HUES64 (cell line): ENCODE measurements at regions not wholly inside any gene's neighbourhood (a gene's known extent, or its start where the extent isn't known, plus 50 kb on each side); places are given as distances from the start of the nearest gene placed in this dataset.
"Not testable (repeated sequence)": the region's sequence is repeated elsewhere in the genome, so short reads cannot be mapped to it uniquely, and the experiment has no call there.

Source experiments
- H3K27ac ChIP-seq: 2 replicates; pipeline ENCODE4 v1.7.0; 2013; ENCODE audit warnings: low read depth, low read length, inconsistent platforms
- H3K27me3 ChIP-seq: 2 replicates; pipeline ENCODE4 v1.6.1; 2013; ENCODE audit warnings: mild to moderate bottlenecking, low read length; ENCODE audit not compliant: insufficient read depth
- H3K36me3 ChIP-seq: 2 replicates; pipeline ENCODE4 v1.6.1; 2013; ENCODE audit warnings: mild to moderate bottlenecking, low read length; ENCODE audit not compliant: insufficient read depth
- H3K4me1 ChIP-seq: 2 replicates; pipeline ENCODE4 v1.6.1; 2013; ENCODE audit warnings: mild to moderate bottlenecking, low read length, moderate library complexity; ENCODE audit not compliant: insufficient read depth
- H3K4me3 ChIP-seq: 2 replicates; pipeline ENCODE4 v1.5.1; 2013; ENCODE audit warnings: mild to moderate bottlenecking, low read length, moderate library complexity
- H3K9ac ChIP-seq: 2 replicates; pipeline ENCODE4 v1.6.1; 2013; ENCODE audit warnings: mild to moderate bottlenecking, low read depth, low read length
- H3K9me3 ChIP-seq: 2 replicates; pipeline ENCODE4 v1.6.1; 2013; ENCODE audit warnings: low read depth, low read length; ENCODE audit not compliant: insufficient read depth
- WGBS: fragments of 150-250, 120-280 bp; methylation state at CpG from one replicate; pipeline ENCODE4 v1.1.7; 2013; ENCODE audit warnings: missing lambda C conversion rate; 5-methylcytosine and 5-hydroxymethylcytosine counted together

- Histone ChIP-seq H3K4me3 (no peak overlapping the region), H3K36me3 (no peaks in the 10 kb centered on the region), H3K4me1 (no peaks in the 10 kb centered on the region), H3K27ac (no peak overlapping the region), H3K27me3 (no peaks in the 10 kb centered on the region), H3K9me3 (no peaks in the 10 kb centered on the region), H3K9ac (no peak overlapping the region)
- 88% methylated on average over 1 of the region's 1 CpG for WGBS
These were observed 93.8 kb upstream of the OSBPL8 start for GRCh38 chr12:76653342-76653741.

DNA sequence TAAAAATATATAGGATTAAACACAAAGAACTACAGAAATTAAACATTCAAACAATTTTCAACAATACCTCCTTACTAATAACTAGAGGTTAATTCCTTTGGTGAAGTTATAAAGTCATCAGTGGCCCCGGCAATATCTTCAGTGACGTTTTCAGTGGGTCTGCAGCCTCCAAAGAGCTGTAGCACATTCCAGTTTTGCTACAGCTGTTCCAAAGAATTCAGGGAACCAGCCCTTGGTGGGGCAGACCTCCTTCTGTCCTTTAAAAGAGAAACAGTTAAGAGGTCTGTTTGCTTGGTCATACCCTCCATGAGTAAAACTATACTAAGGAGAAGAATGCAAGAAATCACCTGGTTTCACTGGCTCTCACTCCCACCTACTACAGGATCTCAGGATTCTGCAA is 99.2 kb upstream of the ZDHHC17 start:
- Histone ChIP-seq H3K9me3 (no peaks in the 10 kb centered on the region), H3K4me1 (peaks cover 25% of the 10 kb centered on the region), H3K27ac (no peak overlapping the region), H3K4me3 (no peak overlapping the region), H3K9ac (no peak overlapping the region), H3K36me3 (no peaks in the 10 kb centered on the region), H3K27me3 (no peaks in the 10 kb centered on the region)
- 93% methylated on average over 2 of the region's 2 CpGs for WGBS

DNA sequence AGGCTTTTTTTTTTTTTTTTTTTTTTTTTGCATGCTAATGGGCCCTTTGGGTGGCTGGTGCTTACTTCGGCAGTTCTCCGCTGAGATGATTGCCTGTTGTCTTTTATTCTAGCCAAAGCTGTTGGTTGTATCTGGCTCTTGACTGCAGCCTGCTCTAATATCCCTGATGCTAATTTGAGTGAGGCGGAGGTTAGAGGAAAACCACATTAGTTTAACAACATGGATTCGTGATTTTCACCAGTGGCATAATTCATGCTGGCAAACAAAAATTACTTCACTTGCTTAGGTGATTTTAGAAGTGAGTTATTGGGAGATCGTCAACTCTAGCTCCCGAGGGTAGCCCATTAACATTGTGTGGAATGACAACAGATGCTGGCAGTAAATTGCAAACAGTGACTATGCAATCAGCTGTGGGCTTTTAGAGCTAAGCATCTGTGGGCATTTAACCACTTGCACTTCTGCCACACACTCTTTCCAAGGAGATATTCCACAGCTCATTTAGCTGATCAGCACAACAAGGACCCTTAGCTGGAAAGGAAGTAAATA is 97.6 kb upstream of the ZDHHC17 start:
- Histone ChIP-seq H3K9me3 (no peaks in the 10 kb centered on the region), H3K4me3 (no peak overlapping the region), H3K4me1 (peaks cover 25% of the 10 kb centered on the region), H3K27ac (no peak overlapping the region; the same call in 1 of the 2 replicates), H3K27me3 (no peaks in the 10 kb centered on the region), H3K9ac (no peak overlapping the region), H3K36me3 (no peaks in the 10 kb centered on the region)
- WGBS: 28% methylated on average over 6 of the region's 6 CpGs

GRCh38 chr12:76669981-76670380 is 93.9 kb upstream of the ZDHHC17 start:
- Histone ChIP-seq H3K36me3 (no peaks in the 10 kb centered on the region), H3K27me3 (no peaks in the 10 kb centered on the region), H3K27ac (no peak overlapping the region), H3K4me1 (peaks cover 21% of the 10 kb centered on the region), H3K9ac (no peak overlapping the region), H3K9me3 (no peaks in the 10 kb centered on the region), H3K4me3 (no peak overlapping the region)
- 91% methylated on average over 2 of the region's 2 CpGs for WGBS

- Histone ChIP-seq H3K4me3 (no peak overlapping the region), H3K9me3 (no peaks in the 10 kb centered on the region), H3K9ac (no peak overlapping the region), H3K36me3 (no peaks in the 10 kb centered on the region), H3K4me1 (peaks cover 14% of the 10 kb centered on the region), H3K27me3 (no peaks in the 10 kb centered on the region), H3K27ac (no peak overlapping the region)
- WGBS: 69% methylated on average over 1 of the region's 1 CpG
These were observed 93.1 kb upstream of the ZDHHC17 start for GRCh38 chr12:76670776-76671175.

DNA sequence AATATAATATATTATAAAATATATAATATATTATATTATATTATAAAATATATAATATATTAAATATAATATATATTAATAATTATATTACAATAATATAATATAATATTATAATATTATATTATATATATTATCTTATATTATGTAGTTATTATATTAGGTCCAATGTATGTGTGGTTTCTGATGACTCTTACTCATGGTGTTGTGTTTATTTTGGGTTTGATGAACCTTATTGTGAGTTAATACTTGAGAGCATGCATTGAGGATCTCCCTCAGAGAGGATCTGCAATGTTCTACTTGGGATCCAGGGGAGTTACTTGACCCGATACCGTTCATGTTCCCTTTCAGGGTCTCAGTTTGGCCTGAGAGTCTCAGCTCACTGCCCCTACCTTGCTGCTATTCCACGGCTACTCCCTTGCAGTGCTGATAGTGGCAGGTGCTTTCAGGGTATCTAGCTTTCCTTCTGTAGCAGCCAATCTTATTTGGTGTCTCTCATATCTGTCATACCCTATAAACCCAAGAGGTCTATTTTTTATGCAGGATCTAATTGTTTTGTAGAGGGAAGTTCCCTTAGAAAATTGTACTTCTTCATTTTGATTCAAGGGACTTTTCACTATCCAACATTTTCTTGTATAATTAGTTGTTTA is 89.1 kb upstream of the ZDHHC17 start:
- no peaks in the 10 kb centered on the region for H3K4me1 ChIP-seq
- H3K4me3 ChIP-seq: no peak overlapping the region
- no peaks in the 10 kb centered on the region for H3K27me3 ChIP-seq
- WGBS: 93% methylated on average over 3 of the region's 3 CpGs
- H3K9ac ChIP-seq: no peak overlapping the region
- H3K9me3 ChIP-seq: no peaks in the 10 kb centered on the region
- H3K27ac ChIP-seq: no peak overlapping the region
- H3K36me3 ChIP-seq: no peaks in the 10 kb centered on the region

GRCh38 chr12:76676261-76676660 is 87.7 kb upstream of the ZDHHC17 start:
- H3K9ac ChIP-seq, H3K9me3 ChIP-seq, H3K27ac ChIP-seq, H3K4me1 ChIP-seq, H3K36me3 ChIP-seq, H3K27me3 ChIP-seq, H3K4me3 ChIP-seq: not testable (repeated sequence)
- WGBS: 88% methylated on average over 4 of the region's 4 CpGs

DNA sequence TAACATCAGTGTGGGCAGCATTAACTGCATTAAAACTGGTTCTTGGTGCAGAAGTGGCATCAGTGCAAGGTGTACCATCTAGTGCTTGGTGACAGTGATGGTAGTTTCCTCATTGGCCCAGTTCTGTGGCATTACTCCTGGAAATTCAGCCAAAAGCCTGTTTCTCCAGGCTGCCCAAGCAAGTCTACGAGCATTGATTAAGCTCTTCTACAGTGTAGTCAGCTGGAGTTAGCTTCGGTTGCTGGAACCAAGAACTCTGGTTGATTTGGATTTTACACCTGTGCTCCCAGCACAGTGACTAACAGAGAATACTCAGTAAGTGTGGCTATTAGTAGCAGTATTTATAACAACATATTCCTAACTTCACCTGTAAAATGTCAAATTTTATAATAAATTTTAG is 84.9 kb upstream of the ZDHHC17 start:
- Histone ChIP-seq H3K9me3 (no peaks in the 10 kb centered on the region), H3K4me3 (no peak overlapping the region), H3K27ac (no peak overlapping the region), H3K27me3 (no peaks in the 10 kb centered on the region), H3K9ac (no peak overlapping the region), H3K4me1 (no peaks in the 10 kb centered on the region), H3K36me3 (no peaks in the 10 kb centered on the region)
- WGBS: 95% methylated on average over 2 of the region's 2 CpGs

GRCh38 chr12:76679778-76680177 is 84.1 kb upstream of the ZDHHC17 start:
- H3K4me3 ChIP-seq: no peak overlapping the region
- H3K27ac ChIP-seq: no peak overlapping the region
- no peak overlapping the region for H3K9ac ChIP-seq
- WGBS: 92% methylated on average over 1 of the region's 1 CpG
- H3K36me3 ChIP-seq: no peaks in the 10 kb centered on the region
- H3K4me1 ChIP-seq: no peaks in the 10 kb centered on the region
- H3K27me3 ChIP-seq: no peaks in the 10 kb centered on the region
- H3K9me3 ChIP-seq: no peaks in the 10 kb centered on the region

GRCh38 chr12:76680940-76681339 is 83.0 kb upstream of the ZDHHC17 start:
- no peak overlapping the region for H3K9ac ChIP-seq
- H3K9me3 ChIP-seq: no peaks in the 10 kb centered on the region
- H3K27me3 ChIP-seq: no peaks in the 10 kb centered on the region
- no peak overlapping the region for H3K27ac ChIP-seq
- 99% methylated on average over 2 of the region's 2 CpGs for WGBS
- H3K4me1 ChIP-seq: no peaks in the 10 kb centered on the region; the same call in 1 of the 2 replicates
- H3K4me3 ChIP-seq: no peak overlapping the region
- H3K36me3 ChIP-seq: no peaks in the 10 kb centered on the region

DNA sequence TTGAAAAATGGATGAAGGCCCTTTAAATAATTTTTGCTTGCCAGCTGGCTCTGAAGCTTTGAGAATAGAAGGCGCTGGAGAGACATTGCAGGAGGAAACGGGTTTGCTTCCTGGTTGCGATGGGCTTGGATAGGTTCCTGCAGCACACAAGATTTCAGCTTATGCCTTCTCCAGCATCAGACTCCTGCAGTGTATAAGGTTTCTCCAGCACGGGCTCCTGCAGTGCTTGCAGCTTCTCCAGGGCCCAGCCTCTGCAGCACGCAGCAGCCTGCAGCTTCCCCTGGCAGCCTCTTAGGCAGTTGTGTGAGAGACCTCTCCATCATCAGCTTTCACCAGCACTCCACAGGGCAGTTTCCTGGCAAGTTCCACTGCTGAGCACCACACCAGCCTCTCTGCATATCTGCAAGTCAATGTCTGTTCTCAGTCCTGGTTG is 78.7 kb upstream of the ZDHHC17 start:
- Histone ChIP-seq H3K9me3 (no peaks in the 10 kb centered on the region), H3K4me3 (no peak overlapping the region), H3K4me1 (peaks cover 7% of the 10 kb centered on the region), H3K9ac (no peak overlapping the region), H3K27me3 (no peaks in the 10 kb centered on the region), H3K36me3 (no peaks in the 10 kb centered on the region), H3K27ac (no peak overlapping the region)
- 44% methylated on average over 5 of the region's 5 CpGs for WGBS

- H3K36me3 ChIP-seq: no peaks in the 10 kb centered on the region
- H3K27ac ChIP-seq: no peak overlapping the region
- no peaks in the 10 kb centered on the region for H3K27me3 ChIP-seq
- no peaks in the 10 kb centered on the region for H3K9me3 ChIP-seq
- no peak overlapping the region for H3K9ac ChIP-seq
- no peak overlapping the region for H3K4me3 ChIP-seq
- H3K4me1 ChIP-seq: peaks cover 13% of the 10 kb centered on the region
- 79% methylated on average over 3 of the region's 3 CpGs for WGBS
These were observed 75.9 kb upstream of the ZDHHC17 start for GRCh38 chr12:76687981-76688380.
